Activated gamma-delta T cell treated with Interleukin-2 at 50 U/mL for 16 hours (primary cell): ENCODE measurements at regions not wholly inside any gene's neighbourhood (a gene's known extent, or its start where the extent isn't known, plus 50 kb on each side); places are given as distances from the start of the nearest gene placed in this dataset.

Experiments
- DNase-seq: peaks from one replicate; pipeline ENCODE4 v3.0.0-alpha.2; 2020

GRCh38 chr14:66076176-66076575, 410.0 kb upstream of the CCDC196 start:
- no peak for DNase-seq

GRCh38 chr14:66078006-66078405, 408.2 kb upstream of the CCDC196 start:
- DNase-seq: no peak

- DNase-seq: no peak
Observed at GRCh38 chr14:66081594-66082376, 404.4 kb upstream of the CCDC196 start.

- no peak for DNase-seq
Observed at GRCh38 chr14:66085224-66085623, 400.9 kb upstream of the CCDC196 start.

DNA sequence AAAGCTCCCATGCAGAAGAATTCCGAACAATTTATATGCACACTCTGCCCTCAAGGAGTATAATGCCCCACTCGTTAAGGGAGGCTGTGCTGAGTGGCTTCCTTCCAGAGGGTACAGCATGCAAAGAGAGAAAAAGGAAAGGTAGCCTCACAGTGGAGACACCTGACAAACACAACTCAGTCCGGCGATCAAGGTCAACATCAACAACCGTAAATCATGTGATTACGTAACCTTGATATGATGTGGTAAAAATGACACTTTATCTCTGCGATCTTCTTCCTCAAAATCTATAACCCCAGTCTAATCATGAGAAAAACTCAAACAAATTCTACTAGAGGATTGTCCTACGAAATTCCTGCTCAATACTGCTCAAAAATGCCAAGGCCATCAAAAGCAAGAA, 400.5 kb upstream of the CCDC196 start:
- no peak for DNase-seq

GRCh38 chr14:66087231-66087630, 398.9 kb upstream of the CCDC196 start:
- DNase-seq: no peak

DNA sequence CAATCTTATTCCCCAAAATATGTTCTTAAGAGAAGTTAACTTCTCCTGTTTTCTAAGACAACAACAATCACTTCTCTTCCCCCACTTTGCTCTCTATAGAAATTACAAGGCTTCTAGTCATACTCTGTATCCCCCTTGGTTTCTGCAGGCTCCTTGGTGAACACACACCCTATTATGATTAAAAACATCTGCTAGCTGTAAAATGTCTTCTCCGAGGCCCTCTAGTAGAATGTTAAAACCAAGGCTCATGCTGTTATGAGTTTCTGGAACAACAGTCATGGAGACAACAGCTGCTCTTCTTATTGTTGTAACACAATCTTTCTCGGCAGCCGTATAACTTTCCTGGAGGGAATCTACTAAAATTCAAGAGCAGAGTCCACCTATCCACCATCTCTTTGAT, 397.5 kb upstream of the CCDC196 start:
- DNase-seq: no peak

GRCh38 chr14:66092206-66092605, 394.0 kb upstream of the CCDC196 start:
- no peak for DNase-seq

DNA sequence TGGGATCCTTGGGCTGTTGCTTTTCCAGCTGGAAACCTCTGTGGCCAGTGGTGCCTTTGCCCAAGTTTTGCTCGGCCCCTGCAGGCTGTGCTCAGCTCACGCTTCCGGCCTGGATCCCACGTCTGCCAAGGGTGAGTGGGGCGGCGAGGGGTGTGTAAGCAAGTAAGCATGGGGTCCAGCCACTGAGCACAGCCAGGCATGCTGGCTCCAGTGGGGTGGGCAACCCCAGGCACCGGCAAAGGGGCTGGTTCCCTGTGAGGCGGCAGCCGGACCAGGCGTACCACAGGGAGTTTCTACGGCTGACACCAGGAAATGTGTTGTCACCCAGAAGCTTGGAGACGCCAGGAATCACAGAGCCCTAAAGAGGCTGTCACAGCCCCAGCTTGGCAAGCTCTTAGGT, 393.4 kb upstream of the CCDC196 start:
- no peak for DNase-seq

GRCh38 chr14:66094001-66094727, 392.0 kb upstream of the CCDC196 start:
- no peak for DNase-seq

DNA sequence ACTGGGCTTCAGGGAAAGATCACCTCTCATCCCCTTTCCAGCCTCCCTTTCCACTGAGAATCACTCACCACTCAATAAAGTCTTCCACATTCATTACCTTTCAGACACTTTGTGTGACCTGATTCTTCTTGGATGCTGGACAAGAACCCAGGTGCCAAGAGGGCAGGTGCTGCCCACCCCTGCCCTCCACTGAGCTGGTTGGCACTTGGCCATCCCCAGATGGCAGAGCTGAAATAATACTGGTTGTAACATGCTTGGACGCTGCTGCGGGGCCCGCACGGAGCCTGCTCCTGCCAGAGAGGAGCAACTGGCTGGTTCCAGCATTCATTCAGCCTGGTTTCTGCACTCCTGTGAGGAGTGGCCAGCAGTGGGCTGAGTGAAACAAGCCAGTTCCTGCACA, 386.7 kb upstream of the CCDC196 start:
- DNase-seq: no peak

GRCh38 chr14:66099931-66100330, 386.2 kb upstream of the CCDC196 start:
- DNase-seq: no peak

GRCh38 chr14:66101662-66102061, 384.5 kb upstream of the CCDC196 start:
- no peak for DNase-seq

DNA sequence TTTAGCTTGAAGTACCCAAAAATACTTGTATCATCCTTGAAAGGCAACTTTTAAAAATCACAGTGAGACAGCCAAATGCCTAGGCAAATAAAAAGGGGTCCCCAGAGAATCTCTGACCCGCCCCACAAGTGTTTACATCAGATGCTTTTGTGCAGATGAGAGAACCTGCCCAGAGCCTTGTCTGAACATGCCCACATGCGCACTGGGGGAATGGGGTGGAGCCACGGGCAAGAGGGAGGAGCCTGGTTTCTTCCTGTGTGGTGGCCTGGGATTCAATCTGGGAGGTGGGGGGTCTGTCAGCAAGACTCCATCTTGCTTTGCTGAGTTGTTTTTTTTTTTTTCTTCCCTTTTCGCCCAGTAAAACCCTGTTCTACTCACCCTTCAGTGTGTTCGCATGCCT, 381.7 kb upstream of the CCDC196 start:
- DNase-seq: no peak

DNA sequence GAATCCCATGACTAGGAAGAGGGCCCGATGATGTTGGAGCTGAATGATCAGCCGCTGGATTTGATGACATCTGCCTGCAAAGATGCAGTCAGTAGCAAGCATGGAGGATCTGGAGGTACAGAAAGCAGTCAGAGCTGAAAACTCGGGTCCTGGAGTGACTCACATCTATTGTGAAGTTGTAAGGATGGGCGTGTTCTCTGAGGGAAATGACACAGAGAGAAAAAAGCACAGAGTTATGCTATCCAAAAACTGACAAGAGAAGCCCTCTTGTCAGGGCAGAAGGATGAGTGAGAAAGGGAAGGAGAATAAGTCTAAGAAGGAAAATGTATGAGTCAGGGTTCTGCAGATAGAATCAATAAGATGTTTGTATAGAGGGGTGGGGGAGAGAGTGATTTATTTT, 380.4 kb upstream of the CCDC196 start:
- no peak for DNase-seq

- no peak for DNase-seq
Observed at GRCh38 chr14:66109426-66109825, 376.7 kb upstream of the CCDC196 start.

- DNase-seq: no peak
Observed at GRCh38 chr14:66111891-66112290, 374.3 kb upstream of the CCDC196 start.

- DNase-seq: no peak
Observed at GRCh38 chr14:66114071-66114470, 372.1 kb upstream of the CCDC196 start.

- DNase-seq: no peak
Observed at GRCh38 chr14:66115740-66116502, 370.2 kb upstream of the CCDC196 start.

DNA sequence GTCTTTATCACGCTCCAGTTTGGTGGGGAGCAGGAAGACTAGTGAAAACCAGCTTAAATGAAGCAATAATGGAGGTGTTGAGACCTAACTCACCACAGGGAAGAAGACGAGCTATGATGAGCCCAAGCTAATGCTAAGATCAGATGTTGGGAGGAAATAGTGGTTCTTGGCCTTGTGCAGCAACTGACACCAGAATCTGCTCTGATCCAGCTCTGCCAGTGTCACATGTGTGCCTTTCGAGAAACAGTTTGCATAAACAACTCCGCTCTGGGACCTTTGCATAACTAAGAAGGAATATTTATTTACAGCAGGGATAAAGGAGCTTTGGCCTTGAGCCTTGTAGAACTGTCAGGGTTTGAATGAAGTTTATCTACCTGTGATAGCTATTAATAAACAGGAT, 369.4 kb upstream of the CCDC196 start:
- no peak for DNase-seq

DNA sequence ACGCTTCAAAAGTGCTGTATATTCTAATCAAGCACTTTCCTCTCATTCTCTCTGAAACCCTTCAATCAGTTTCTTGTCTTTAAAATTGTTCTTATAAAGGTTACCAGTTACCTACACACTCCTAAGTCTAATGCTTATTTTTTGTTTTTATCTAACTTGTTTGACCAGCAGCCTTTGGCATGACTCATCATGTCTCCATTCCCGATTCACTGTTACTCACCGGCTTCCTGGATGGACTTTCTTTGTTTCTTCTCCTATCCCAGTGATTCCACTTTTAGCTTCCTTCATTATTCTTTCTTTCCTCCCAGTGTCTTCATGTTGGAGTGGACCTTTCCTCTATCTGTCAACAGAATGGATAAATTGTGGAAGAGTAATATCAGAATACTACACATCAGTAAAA, 368.6 kb upstream of the CCDC196 start:
- no peak for DNase-seq

- no peak for DNase-seq
Observed at GRCh38 chr14:66119606-66120231, 366.5 kb upstream of the CCDC196 start.

DNA sequence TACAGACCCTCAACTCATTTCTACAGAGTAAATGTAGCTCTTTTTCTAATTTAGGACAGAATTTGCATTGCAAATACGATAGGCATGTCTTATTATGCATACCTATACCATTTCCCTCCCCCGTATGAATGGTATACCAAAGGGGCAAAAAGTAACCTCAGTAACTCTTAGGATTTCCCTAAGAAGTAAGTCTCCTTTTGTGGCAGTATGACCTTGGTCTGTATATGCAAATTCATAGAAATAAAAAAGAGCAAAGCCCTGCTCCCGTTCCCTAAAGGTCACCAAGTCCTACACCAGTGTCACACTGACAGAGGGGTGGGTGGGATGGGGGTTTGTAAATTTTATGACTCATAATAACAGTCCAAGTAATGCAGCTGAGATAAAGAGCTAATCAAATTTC, 365.8 kb upstream of the CCDC196 start:
- DNase-seq: no peak
